ENCODE measurements at regions not wholly inside any gene's neighbourhood (a gene's known extent, or its start where the extent isn't known, plus 50 kb on each side); places are given as distances from the start of the nearest gene placed in this dataset.

- intact Hi-C loops (cut with micrococcal nuclease): no loop called here
- H3K4me1 Mint-ChIP-seq (ENCODE audit: low read depth): no peaks in the 10 kb centered on the region
- CTCF ChIA-PET: no interaction called here
- no peaks in the 10 kb centered on the region for H3K36me3 Mint-ChIP-seq (ENCODE audit: low read depth)
- no peaks in the 10 kb centered on the region for H3K9me3 Mint-ChIP-seq
- H3K27ac Mint-ChIP-seq: no peak overlapping the region
- peaks cover 12% of the 10 kb centered on the region for H3K27me3 Mint-ChIP-seq (ENCODE audit: low read depth)
- DNase-seq: no peak
- H3K4me3 Mint-ChIP-seq: no peak overlapping the region
These were observed 153.5 kb upstream of the OGFRL1 start for GRCh38 chr6:71134929-71135642.

GRCh38 chr6:71137973-71138372 is 150.6 kb upstream of the OGFRL1 start:
- no peaks in the 10 kb centered on the region for H3K4me1 Mint-ChIP-seq (ENCODE audit: low read depth)
- no peaks in the 10 kb centered on the region for H3K36me3 Mint-ChIP-seq (ENCODE audit: low read depth)
- H3K9me3 Mint-ChIP-seq: peaks cover 2% of the 10 kb centered on the region
- CTCF ChIA-PET: no interaction called here
- intact Hi-C loops (cut with micrococcal nuclease): no loop called here
- H3K27me3 Mint-ChIP-seq (ENCODE audit: low read depth): peaks cover 12% of the 10 kb centered on the region
- no peak for DNase-seq
- H3K4me3 Mint-ChIP-seq: no peak overlapping the region
- no peak overlapping the region for H3K27ac Mint-ChIP-seq

GRCh38 chr6:71138376-71138775 is 150.2 kb upstream of the OGFRL1 start:
- CTCF ChIA-PET: interaction anchor here (0.6 kb wide), 1 partner anchor 126 kb away, joined by 6 read pairs; no protein-coding TSS in a partner anchor
- Mint-ChIP-seq H3K9me3 (peaks cover 2% of the 10 kb centered on the region), H3K27me3 (ENCODE audit: low read depth) (peaks cover 12% of the 10 kb centered on the region), H3K4me3 (no peak overlapping the region), H3K4me1 (ENCODE audit: low read depth) (no peaks in the 10 kb centered on the region), H3K36me3 (ENCODE audit: low read depth) (no peaks in the 10 kb centered on the region), H3K27ac (no peak overlapping the region)
- intact Hi-C loops (cut with micrococcal nuclease): no loop called here
- no peak for DNase-seq

GRCh38 chr6:71139249-71139648 is 149.4 kb upstream of the OGFRL1 start:
- no peak for DNase-seq
- CTCF ChIA-PET: no interaction called here

GRCh38 chr6:71153755-71154325 is 134.8 kb upstream of the OGFRL1 start:
- no peak for DNase-seq
- Mint-ChIP-seq H3K4me3 (no peak overlapping the region), H3K27ac (no peak overlapping the region), H3K27me3 (ENCODE audit: low read depth) (no peaks in the 10 kb centered on the region), H3K36me3 (ENCODE audit: low read depth) (no peaks in the 10 kb centered on the region), H3K9me3 (no peaks in the 10 kb centered on the region), H3K4me1 (ENCODE audit: low read depth) (no peaks in the 10 kb centered on the region)
- CTCF ChIA-PET: no interaction called here
- intact Hi-C loops (cut with micrococcal nuclease): no loop called here

More at GRCh38 chr6:71139249-71139648, 149.4 kb upstream of the OGFRL1 start:
- Mint-ChIP-seq H3K4me1 (ENCODE audit: low read depth) (no peaks in the 10 kb centered on the region), H3K27ac (no peak overlapping the region), H3K27me3 (ENCODE audit: low read depth) (peaks cover 12% of the 10 kb centered on the region), H3K4me3 (no peak overlapping the region), H3K9me3 (peaks cover 2% of the 10 kb centered on the region), H3K36me3 (ENCODE audit: low read depth) (no peaks in the 10 kb centered on the region)
- intact Hi-C loops (cut with micrococcal nuclease): no loop called here

- H3K4me3 Mint-ChIP-seq: no peak overlapping the region
- no peak overlapping the region for H3K27ac Mint-ChIP-seq
- intact Hi-C loops (cut with micrococcal nuclease): no loop called here
- H3K4me1 Mint-ChIP-seq (ENCODE audit: low read depth): no peaks in the 10 kb centered on the region
- H3K36me3 Mint-ChIP-seq (ENCODE audit: low read depth): no peaks in the 10 kb centered on the region
- no peaks in the 10 kb centered on the region for H3K9me3 Mint-ChIP-seq
- no peak for DNase-seq
- CTCF ChIA-PET: no interaction called here
- peaks cover 1% of the 10 kb centered on the region for H3K27me3 Mint-ChIP-seq (ENCODE audit: low read depth)
These were observed 131.3 kb upstream of the OGFRL1 start for GRCh38 chr6:71157345-71157744.

GRCh38 chr6:71164890-71165289 is 123.7 kb upstream of the OGFRL1 start:
- Mint-ChIP-seq H3K36me3 (ENCODE audit: low read depth) (no peaks in the 10 kb centered on the region), H3K27ac (no peak overlapping the region), H3K27me3 (ENCODE audit: low read depth) (peaks cover 8% of the 10 kb centered on the region), H3K4me3 (no peak overlapping the region), H3K9me3 (no peaks in the 10 kb centered on the region), H3K4me1 (ENCODE audit: low read depth) (no peaks in the 10 kb centered on the region)
- no peak for DNase-seq
- CTCF ChIA-PET: interaction anchor here (1.4 kb wide), 1 partner anchor 13 kb away, joined by 3 read pairs; no protein-coding TSS in a partner anchor
- intact Hi-C loops (cut with micrococcal nuclease): no loop called here

GRCh38 chr6:71168233-71168765 is 120.3 kb upstream of the OGFRL1 start:
- Mint-ChIP-seq H3K27ac (no peak overlapping the region), H3K9me3 (no peaks in the 10 kb centered on the region), H3K4me3 (no peak overlapping the region), H3K27me3 (ENCODE audit: low read depth) (peaks cover 5% of the 10 kb centered on the region), H3K4me1 (ENCODE audit: low read depth) (no peaks in the 10 kb centered on the region), H3K36me3 (ENCODE audit: low read depth) (no peaks in the 10 kb centered on the region)
- CTCF ChIA-PET: no interaction called here
- no peak for DNase-seq
- intact Hi-C loops (cut with micrococcal nuclease): no loop called here

- no peak for DNase-seq
- no peak overlapping the region for H3K27ac Mint-ChIP-seq
- no peak overlapping the region for H3K4me3 Mint-ChIP-seq
- CTCF ChIA-PET: no interaction called here
- H3K9me3 Mint-ChIP-seq: no peaks in the 10 kb centered on the region
- H3K27me3 Mint-ChIP-seq (ENCODE audit: low read depth): peaks cover 8% of the 10 kb centered on the region
- no peaks in the 10 kb centered on the region for H3K4me1 Mint-ChIP-seq (ENCODE audit: low read depth)
- intact Hi-C loops (cut with micrococcal nuclease): no loop called here
- no peaks in the 10 kb centered on the region for H3K36me3 Mint-ChIP-seq (ENCODE audit: low read depth)
These were observed 117.0 kb upstream of the OGFRL1 start for GRCh38 chr6:71171497-71172070.

GRCh38 chr6:71179249-71179885 is 109.2 kb upstream of the OGFRL1 start:
- no peaks in the 10 kb centered on the region for H3K36me3 Mint-ChIP-seq (ENCODE audit: low read depth)
- CTCF ChIA-PET: no interaction called here
- DNase-seq: no peak
- no peak overlapping the region for H3K4me3 Mint-ChIP-seq
- H3K4me1 Mint-ChIP-seq (ENCODE audit: low read depth): no peaks in the 10 kb centered on the region
- peaks cover 28% of the 10 kb centered on the region for H3K27me3 Mint-ChIP-seq (ENCODE audit: low read depth)
- intact Hi-C loops (cut with micrococcal nuclease): no loop called here
- H3K27ac Mint-ChIP-seq: no peak overlapping the region
- H3K9me3 Mint-ChIP-seq: no peaks in the 10 kb centered on the region

- no peaks in the 10 kb centered on the region for H3K36me3 Mint-ChIP-seq (ENCODE audit: low read depth)
- H3K4me3 Mint-ChIP-seq: no peak overlapping the region
- DNase-seq: no peak
- no peaks in the 10 kb centered on the region for H3K4me1 Mint-ChIP-seq (ENCODE audit: low read depth)
- CTCF ChIA-PET: no interaction called here
- intact Hi-C loops (cut with micrococcal nuclease): no loop called here
- peaks cover 28% of the 10 kb centered on the region for H3K27me3 Mint-ChIP-seq (ENCODE audit: low read depth)
- no peaks in the 10 kb centered on the region for H3K9me3 Mint-ChIP-seq
- no peak overlapping the region for H3K27ac Mint-ChIP-seq
These were observed 107.0 kb upstream of the OGFRL1 start for GRCh38 chr6:71181565-71181964.

GRCh38 chr6:71187141-71187540 is 101.5 kb upstream of the OGFRL1 start:
- Mint-ChIP-seq H3K4me3 (no peak overlapping the region), H3K27me3 (ENCODE audit: low read depth) (peaks cover 12% of the 10 kb centered on the region), H3K4me1 (ENCODE audit: low read depth) (no peaks in the 10 kb centered on the region), H3K27ac (no peak overlapping the region), H3K9me3 (no peaks in the 10 kb centered on the region), H3K36me3 (ENCODE audit: low read depth) (no peaks in the 10 kb centered on the region)
- CTCF ChIA-PET: interaction anchor here (1.0 to 1.1 kb wide), 2 partner anchors 10 to 163 kb away, joined by 3 read pairs; no protein-coding TSS in a partner anchor
- DNase-seq: no peak
- intact Hi-C loops (cut with micrococcal nuclease): no loop called here
